Cardiac fibroblast (primary cell): ENCODE measurements at regions not wholly inside any gene's neighbourhood (a gene's known extent, or its start where the extent isn't known, plus 50 kb on each side); places are given as distances from the start of the nearest gene placed in this dataset.
"Not testable (repeated sequence)": the region's sequence is repeated elsewhere in the genome, so short reads cannot be mapped to it uniquely, and the experiment has no call there.

Experiments used
- DNase-seq, 2 donors: peaks; one replicate each; pipeline versions ENCODE4 v3.0.0 to v3.0.0-alpha.2; 2010; ENCODE audit warnings: low read depth in 2 of 2
- H3K4me3 ChIP-seq, 2 donors: replicated peaks in 1 of 2; 1 replicate in 1 of 2; 2 replicates in 1 of 2; pipeline ENCODE4 v1.5.1; 2011; ENCODE audit warnings: low read depth in 2 of 2, low read length in 2 of 2, mild to moderate bottlenecking in 2 of 2, moderate library complexity in 1 of 2
- CTCF ChIP-seq: IDR thresholded peaks from one replicate; pipeline ENCODE4 v1.5.1; 2011; ENCODE audit warnings: low read depth, mild to moderate bottlenecking, low read length, inconsistent platforms

- TF ChIP-seq CTCF, result no peak
- H3K4me3 ChIP-seq, result no peak overlapping the region
- DNase-seq, result peak; percentile 35 to 93
Observed at GRCh38 chr4:154124539-154125255, 335.8 kb upstream of the SFRP2 start.

- no peak for DNase-seq
- no peak overlapping the region for H3K4me3 ChIP-seq
- no peak for TF ChIP-seq CTCF
Observed at GRCh38 chr4:154123897-154124296, 335.0 kb upstream of the SFRP2 start.

GRCh38 chr4:154120690-154121345, 331.9 kb upstream of the SFRP2 start:
- no peak for TF ChIP-seq CTCF
- H3K4me3 ChIP-seq, result no peak overlapping the region
- no peak for DNase-seq

GRCh38 chr4:154120006-154120676, 331.3 kb upstream of the SFRP2 start:
- DNase-seq, result no peak
- no peak for TF ChIP-seq CTCF
- H3K4me3 ChIP-seq, result no peak overlapping the region

- DNase-seq, result peak in 1 of 2 donors; percentile 22
- H3K4me3 ChIP-seq, result no peak overlapping the region
- TF ChIP-seq CTCF, result peak; percentile 17
Observed at GRCh38 chr4:154119317-154119716, 330.4 kb upstream of the SFRP2 start.

GRCh38 chr4:154117726-154118125, 328.8 kb upstream of the SFRP2 start:
- not testable (repeated sequence) for H3K4me3 ChIP-seq

GRCh38 chr4:154107337-154107736, 318.5 kb upstream of the SFRP2 start:
- DNase-seq, result no peak
- H3K4me3 ChIP-seq, result no peak overlapping the region
- no peak for TF ChIP-seq CTCF

More at GRCh38 chr4:154117726-154118125, 328.8 kb upstream of the SFRP2 start:
- not testable (repeated sequence) for DNase-seq
